Effector memory CD8-positive, alpha-beta T cell (primary cell): ENCODE measurements at regions not wholly inside any gene's neighbourhood (a gene's known extent, or its start where the extent isn't known, plus 50 kb on each side); places are given as distances from the start of the nearest gene placed in this dataset.
A peak's percentile ranks its signal among the peaks of the same experiment; 100 is the strongest.

ENCODE experiments used
- ATAC-seq: fragments of 150-1000 bp; cut with Tn5 transposase; replicated peaks from 2 replicates; pipeline ENCODE4 v1.10.0; 2021; ENCODE audit warnings: mild to moderate bottlenecking, moderate library complexity
- DNase-seq, 3 experiments: peaks; one replicate each; pipeline ENCODE4 v3.0.0; 2021
- H3K27ac Mint-ChIP-seq, 2 donors: one replicate each; pipeline ENCODE4 v1.8.0; 2022; ENCODE audit warnings: mild to moderate bottlenecking in 2 of 2, mixed read lengths in 2 of 2, moderate library complexity in 2 of 2
- H3K27me3 Mint-ChIP-seq, 2 donors: one replicate each; pipeline ENCODE4 v1.8.0; 2022; ENCODE audit warnings: mixed read lengths in 2 of 2
- H3K36me3 Mint-ChIP-seq: one replicate; pipeline ENCODE4 v1.8.0; 2022; ENCODE audit warnings: mild to moderate bottlenecking, moderate library complexity, mixed read lengths; ENCODE audit not compliant: insufficient read depth
- H3K4me1 Mint-ChIP-seq, 2 donors: one replicate each; pipeline ENCODE4 v1.8.0; 2022; ENCODE audit warnings: low read depth in 2 of 2, mixed read lengths in 2 of 2
- H3K4me3 Mint-ChIP-seq, 2 donors: one replicate each; pipeline ENCODE4 v1.8.0; 2022; ENCODE audit warnings: mild to moderate bottlenecking in 2 of 2, mixed read lengths in 2 of 2, moderate library complexity in 2 of 2
- H3K9me3 Mint-ChIP-seq, 2 donors: one replicate each; pipeline ENCODE4 v1.8.0; 2022; ENCODE audit warnings: mixed read lengths in 2 of 2

GRCh38 chr2:45218931-45219339 lies 209.7 kb upstream of the SIX2 start:
- no peak overlapping the region for H3K4me3 Mint-ChIP-seq
- no peak for DNase-seq
- no peak for ATAC-seq
- H3K27me3 Mint-ChIP-seq = peaks cover 50 to 65% of the 10 kb centered on the region in 2 donors
- H3K36me3 Mint-ChIP-seq = no peaks in the 10 kb centered on the region
- H3K9me3 Mint-ChIP-seq = peaks cover 0 to 7% of the 10 kb centered on the region in 2 donors
- H3K4me1 Mint-ChIP-seq = no peaks in the 10 kb centered on the region
- no peak overlapping the region for H3K27ac Mint-ChIP-seq

GRCh38 chr2:45218297-45218696 lies 209.0 kb upstream of the SIX2 start:
- H3K9me3 Mint-ChIP-seq = peaks cover 0 to 7% of the 10 kb centered on the region in 2 donors
- no peak overlapping the region for H3K27ac Mint-ChIP-seq
- H3K36me3 Mint-ChIP-seq = no peaks in the 10 kb centered on the region
- H3K4me3 Mint-ChIP-seq = no peak overlapping the region
- no peaks in the 10 kb centered on the region for H3K4me1 Mint-ChIP-seq
- H3K27me3 Mint-ChIP-seq = peaks cover 48 to 65% of the 10 kb centered on the region in 2 donors
- ATAC-seq (no peak), DNase-seq (no peak)

GRCh38 chr2:45216118-45216517 lies 206.9 kb upstream of the SIX2 start:
- Mint-ChIP-seq H3K27me3 (peaks cover 52 to 57% of the 10 kb centered on the region in 2 donors), H3K36me3 (no peaks in the 10 kb centered on the region), H3K27ac (no peak overlapping the region), H3K4me1 (no peaks in the 10 kb centered on the region), H3K4me3 (no peak overlapping the region), H3K9me3 (peaks cover 0 to 7% of the 10 kb centered on the region in 2 donors)
- no peak for ATAC-seq
- DNase-seq = no peak

GRCh38 chr2:45214550-45214949 lies 205.3 kb upstream of the SIX2 start:
- DNase-seq = no peak
- peaks cover 45 to 48% of the 10 kb centered on the region in 2 donors for H3K27me3 Mint-ChIP-seq

GRCh38 chr2:45212953-45213635 lies 203.8 kb upstream of the SIX2 start:
- H3K9me3 Mint-ChIP-seq = peaks cover 0 to 7% of the 10 kb centered on the region in 2 donors
- DNase-seq (no peak), ATAC-seq (no peak)
- no peak overlapping the region for H3K4me3 Mint-ChIP-seq
- no peak overlapping the region for H3K27ac Mint-ChIP-seq
- no peaks in the 10 kb centered on the region for H3K4me1 Mint-ChIP-seq
- no peaks in the 10 kb centered on the region for H3K36me3 Mint-ChIP-seq
- H3K27me3 Mint-ChIP-seq = peaks cover 49 to 51% of the 10 kb centered on the region in 2 donors

More at GRCh38 chr2:45214550-45214949, 205.3 kb upstream of the SIX2 start:
- H3K4me1 Mint-ChIP-seq = no peaks in the 10 kb centered on the region
- H3K9me3 Mint-ChIP-seq = peaks cover 0 to 7% of the 10 kb centered on the region in 2 donors
- no peak overlapping the region for H3K4me3 Mint-ChIP-seq
- no peaks in the 10 kb centered on the region for H3K36me3 Mint-ChIP-seq
- H3K27ac Mint-ChIP-seq = no peak overlapping the region
- ATAC-seq = no peak

GRCh38 chr2:45211636-45212035 lies 202.4 kb upstream of the SIX2 start:
- Mint-ChIP-seq H3K4me1 (no peaks in the 10 kb centered on the region), H3K36me3 (no peaks in the 10 kb centered on the region), H3K27ac (no peak overlapping the region), H3K9me3 (peaks cover 0 to 7% of the 10 kb centered on the region in 2 donors), H3K4me3 (no peak overlapping the region), H3K27me3 (peaks cover 50% of the 10 kb centered on the region in 2 donors)
- no peak for DNase-seq
- ATAC-seq = no peak

GRCh38 chr2:45210462-45211195 lies 201.4 kb upstream of the SIX2 start:
- Mint-ChIP-seq H3K27me3 (peaks cover 43 to 44% of the 10 kb centered on the region in 2 donors), H3K4me3 (no peak overlapping the region), H3K9me3 (peaks cover 0 to under 1% of the 10 kb centered on the region in 2 donors), H3K36me3 (no peaks in the 10 kb centered on the region), H3K27ac (no peak overlapping the region), H3K4me1 (no peaks in the 10 kb centered on the region)
- DNase-seq = no peak
- ATAC-seq = no peak

GRCh38 chr2:45209875-45210274 lies 200.6 kb upstream of the SIX2 start:
- no peak overlapping the region for H3K4me3 Mint-ChIP-seq
- no peak overlapping the region for H3K27ac Mint-ChIP-seq
- H3K27me3 Mint-ChIP-seq = peaks cover 42 to 44% of the 10 kb centered on the region in 2 donors
- DNase-seq (no peak), ATAC-seq (no peak)
- no peaks in the 10 kb centered on the region for H3K36me3 Mint-ChIP-seq
- H3K9me3 Mint-ChIP-seq = no peaks in the 10 kb centered on the region
- no peaks in the 10 kb centered on the region for H3K4me1 Mint-ChIP-seq

GRCh38 chr2:45209302-45209701 lies 200.1 kb upstream of the SIX2 start:
- DNase-seq (no peak), ATAC-seq (no peak)
- Mint-ChIP-seq H3K27me3 (peaks cover 38 to 44% of the 10 kb centered on the region in 2 donors), H3K4me1 (no peaks in the 10 kb centered on the region), H3K4me3 (no peak overlapping the region), H3K36me3 (no peaks in the 10 kb centered on the region), H3K9me3 (no peaks in the 10 kb centered on the region), H3K27ac (peak overlapping the region in 1 of 2 donors; percentile 21)

GRCh38 chr2:45207101-45207500 lies 197.8 kb upstream of the SIX2 start:
- no peaks in the 10 kb centered on the region for H3K4me1 Mint-ChIP-seq

GRCh38 chr2:45205985-45206384 lies 196.7 kb upstream of the SIX2 start:
- DNase-seq (no peak), ATAC-seq (no peak)
- no peaks in the 10 kb centered on the region for H3K4me1 Mint-ChIP-seq
- peaks cover 27 to 30% of the 10 kb centered on the region in 2 donors for H3K27me3 Mint-ChIP-seq
- H3K9me3 Mint-ChIP-seq = peaks cover 2 to 16% of the 10 kb centered on the region in 2 donors
- H3K36me3 Mint-ChIP-seq = no peaks in the 10 kb centered on the region
- no peak overlapping the region for H3K27ac Mint-ChIP-seq
- H3K4me3 Mint-ChIP-seq = no peak overlapping the region

More at GRCh38 chr2:45207101-45207500, 197.8 kb upstream of the SIX2 start:
- peaks cover 21 to 31% of the 10 kb centered on the region in 2 donors for H3K27me3 Mint-ChIP-seq
- H3K9me3 Mint-ChIP-seq = peaks cover 2 to 6% of the 10 kb centered on the region in 2 donors
- DNase-seq (no peak), ATAC-seq (no peak)
- no peak overlapping the region for H3K27ac Mint-ChIP-seq
- no peaks in the 10 kb centered on the region for H3K36me3 Mint-ChIP-seq
- H3K4me3 Mint-ChIP-seq = no peak overlapping the region

- Mint-ChIP-seq H3K36me3 (no peaks in the 10 kb centered on the region), H3K4me1 (no peaks in the 10 kb centered on the region), H3K27ac (no peak overlapping the region), H3K9me3 (peaks cover 2 to 16% of the 10 kb centered on the region in 2 donors), H3K4me3 (no peak overlapping the region), H3K27me3 (peaks cover 26 to 35% of the 10 kb centered on the region in 2 donors)
- no peak for ATAC-seq
- no peak for DNase-seq
Measured at GRCh38 chr2:45205480-45205879, 196.2 kb upstream of the SIX2 start.

- ATAC-seq = no peak
- no peak for DNase-seq
- H3K4me3 Mint-ChIP-seq = no peak overlapping the region
- peaks cover 16 to 30% of the 10 kb centered on the region in 2 donors for H3K27me3 Mint-ChIP-seq
- H3K27ac Mint-ChIP-seq = no peak overlapping the region
- no peaks in the 10 kb centered on the region for H3K36me3 Mint-ChIP-seq
- H3K4me1 Mint-ChIP-seq = no peaks in the 10 kb centered on the region
- peaks cover 2 to 16% of the 10 kb centered on the region in 2 donors for H3K9me3 Mint-ChIP-seq
Measured at GRCh38 chr2:45203400-45203799, 194.1 kb upstream of the SIX2 start.

GRCh38 chr2:45199973-45200372 lies 190.7 kb upstream of the SIX2 start:
- H3K27me3 Mint-ChIP-seq = peaks cover 34% of the 10 kb centered on the region in 2 donors
- no peak for ATAC-seq
- H3K9me3 Mint-ChIP-seq = peaks cover 2 to 16% of the 10 kb centered on the region in 2 donors
- no peak for DNase-seq
- H3K36me3 Mint-ChIP-seq = no peaks in the 10 kb centered on the region
- H3K27ac Mint-ChIP-seq = no peak overlapping the region
- no peak overlapping the region for H3K4me3 Mint-ChIP-seq
- no peaks in the 10 kb centered on the region for H3K4me1 Mint-ChIP-seq
